ENCODE measurements at regions not wholly inside any gene's neighbourhood (a gene's known extent, or its start where the extent isn't known, plus 50 kb on each side); places are given as distances from the start of the nearest gene placed in this dataset.

GRCh38 chr3:14288833-14289451 is 110.3 kb downstream of the LSM3 start:
- FAIRE-seq: no peak

GRCh38 chr3:14289590-14290461 is 111.2 kb downstream of the LSM3 start:
- FAIRE-seq: peak; percentile 98

GRCh38 chr3:14290631-14291385 is 111.6 kb upstream of the SLC6A6 start:
- peak; percentile 98 for FAIRE-seq

DNA sequence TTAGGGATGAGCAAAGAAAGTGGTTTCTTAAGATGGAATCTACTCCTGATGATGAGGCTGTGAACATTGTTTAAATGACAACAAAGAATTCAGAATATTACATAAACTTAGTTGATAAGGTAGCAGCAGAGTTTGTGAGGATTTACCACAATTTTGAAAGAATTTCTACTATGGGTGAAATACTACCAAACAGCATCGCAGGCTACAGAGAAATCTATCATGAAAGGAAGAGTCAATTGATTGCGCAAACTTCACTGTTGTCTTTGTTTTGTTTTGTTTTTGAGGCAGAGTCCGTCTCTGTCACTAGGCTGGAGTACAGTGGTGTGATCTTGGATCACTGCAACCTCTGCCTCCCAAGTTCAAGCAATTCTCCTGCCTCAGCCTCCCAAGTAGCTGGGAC is 107.4 kb upstream of the SLC6A6 start:
- no peak for FAIRE-seq

GRCh38 chr3:14295801-14296200 is 106.6 kb upstream of the SLC6A6 start:
- FAIRE-seq: no peak

DNA sequence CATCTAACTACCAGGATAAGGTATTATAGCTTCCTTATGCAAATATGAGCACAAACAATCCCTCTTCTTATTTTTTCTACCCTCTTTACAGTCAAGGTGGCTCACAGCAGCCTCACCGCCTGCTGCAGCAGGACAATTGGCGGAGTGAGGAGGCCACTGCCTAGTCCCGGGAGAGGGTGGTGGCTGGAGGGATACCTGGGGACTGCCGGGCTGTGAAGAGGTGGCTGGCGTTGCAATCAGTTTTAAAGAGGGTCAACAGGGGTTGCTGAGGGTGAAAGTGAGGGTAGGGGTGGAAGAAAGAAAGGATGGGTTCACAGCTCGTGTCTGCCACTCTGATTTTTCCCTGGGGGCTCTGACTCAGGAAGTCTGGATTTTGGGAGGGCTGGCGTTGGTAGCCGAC is 105.1 kb upstream of the SLC6A6 start:
- FAIRE-seq: no peak

DNA sequence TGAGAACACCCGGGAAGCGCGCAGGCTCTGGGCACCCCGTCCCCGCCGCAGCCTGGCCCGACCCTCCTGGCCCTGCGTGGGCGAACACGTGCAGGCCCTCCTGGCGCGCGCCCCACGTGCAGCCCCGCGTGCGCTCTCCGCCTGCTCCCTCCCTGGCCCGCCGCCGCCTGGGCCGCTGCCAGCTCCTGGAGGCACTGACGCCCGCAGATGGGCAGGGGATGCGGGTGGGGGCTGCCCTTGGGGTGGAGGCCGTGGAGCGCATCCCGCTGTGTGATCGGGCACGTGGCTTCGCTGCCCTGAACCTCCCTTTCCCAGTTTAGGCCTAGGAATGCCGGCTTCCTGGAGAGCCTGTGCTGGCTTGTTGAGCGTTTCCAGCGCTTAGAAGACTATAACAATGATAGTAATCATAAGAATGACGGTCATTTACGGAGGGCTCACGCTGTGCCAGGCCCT is 104.6 kb upstream of the SLC6A6 start:
- no peak for FAIRE-seq

DNA sequence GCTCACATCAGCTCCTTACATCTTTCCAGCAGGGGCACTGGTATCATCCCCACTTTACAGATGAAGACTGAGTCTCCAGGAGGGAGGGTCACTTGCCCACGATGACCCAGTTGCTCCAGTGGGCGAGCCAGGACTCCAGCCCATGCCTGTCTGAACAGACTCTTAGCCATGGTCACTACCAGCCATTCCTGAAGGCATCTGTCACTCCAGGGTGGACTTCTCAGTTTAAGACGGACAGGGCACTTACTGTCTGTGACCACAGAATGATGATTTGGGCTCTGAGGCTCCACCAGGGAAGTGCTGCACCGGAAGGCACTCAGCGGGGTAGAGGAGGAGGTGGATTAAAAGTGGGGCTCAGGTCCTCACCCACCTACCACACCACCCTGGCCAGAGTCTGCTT is 104.0 kb upstream of the SLC6A6 start:
- FAIRE-seq: no peak

GRCh38 chr3:14298991-14299555 is 103.3 kb upstream of the SLC6A6 start:
- no peak for FAIRE-seq

GRCh38 chr3:14299767-14300166 is 102.6 kb upstream of the SLC6A6 start:
- no peak for FAIRE-seq

GRCh38 chr3:14300721-14301399 is 101.5 kb upstream of the SLC6A6 start:
- FAIRE-seq: no peak

DNA sequence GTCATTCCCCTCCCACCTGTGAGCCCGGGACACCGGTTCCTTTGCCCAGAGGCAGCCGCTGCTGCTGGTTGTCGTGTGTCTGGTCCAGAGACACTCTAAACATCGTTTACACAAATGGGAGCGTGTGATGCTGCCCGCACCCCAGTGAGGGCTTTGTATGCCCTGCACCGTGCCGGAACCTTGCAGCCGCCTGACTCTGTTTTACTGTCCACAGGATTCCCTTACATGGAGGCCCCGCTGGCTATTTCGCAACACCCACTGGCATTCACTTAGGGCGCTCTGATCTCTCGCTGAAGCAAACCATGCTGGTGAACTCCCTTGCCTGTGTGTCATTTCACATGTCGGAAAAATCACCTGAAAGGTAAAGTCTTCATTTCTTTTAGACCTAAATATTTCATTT is 100.8 kb upstream of the SLC6A6 start:
- no peak for FAIRE-seq

GRCh38 chr3:14303336-14304100 is 98.9 kb upstream of the SLC6A6 start:
- FAIRE-seq: no peak

DNA sequence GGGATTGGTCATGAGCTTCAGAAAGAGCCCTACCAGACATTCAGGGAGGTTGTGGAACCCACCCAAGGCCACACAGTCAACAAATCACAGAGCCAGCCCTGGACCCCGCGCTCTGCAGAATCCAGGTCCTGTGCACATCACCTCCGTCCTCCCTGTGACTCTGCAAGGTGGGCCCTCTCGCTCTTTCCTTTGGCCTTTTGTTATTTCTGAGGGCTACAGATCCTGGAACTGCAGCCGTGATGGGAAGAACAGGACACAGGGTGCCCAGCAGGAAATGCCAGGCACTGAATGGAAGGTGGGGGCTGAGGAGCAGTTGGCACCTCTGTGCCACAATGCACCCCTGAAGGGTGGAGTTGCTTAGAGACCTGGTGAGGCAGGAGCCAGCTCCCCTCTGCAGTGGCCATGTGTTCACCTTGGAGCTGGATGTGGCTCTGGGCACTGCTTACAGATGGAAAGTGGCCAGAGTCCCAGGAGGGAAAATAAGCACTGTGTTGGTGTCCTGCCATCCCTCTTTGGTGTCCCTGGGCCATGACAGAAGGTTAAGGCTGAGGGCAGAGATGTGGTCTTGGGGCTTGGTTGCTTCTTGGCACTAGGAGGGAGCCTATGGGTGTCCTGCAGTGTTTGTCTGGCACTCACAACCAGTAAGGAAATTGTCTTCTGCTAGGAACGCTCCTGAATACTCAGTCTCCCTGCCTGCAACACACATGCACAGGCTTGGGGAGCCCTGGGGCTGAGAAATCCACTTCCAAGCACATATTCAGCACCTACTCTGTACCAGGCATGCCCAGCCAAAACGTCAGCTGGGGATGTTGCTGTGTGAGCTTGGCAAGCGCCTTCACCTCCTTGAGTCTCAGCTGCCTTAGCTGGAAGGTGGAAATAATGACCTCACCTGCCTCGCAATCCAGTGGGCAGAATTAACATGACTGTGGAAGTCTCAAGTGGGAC is 98.0 kb upstream of the SLC6A6 start:
- no peak for FAIRE-seq

GRCh38 chr3:14305324-14305723 is 97.1 kb upstream of the SLC6A6 start:
- FAIRE-seq: no peak

- no peak for FAIRE-seq
Observed at GRCh38 chr3:14306142-14306541, 96.3 kb upstream of the SLC6A6 start.

DNA sequence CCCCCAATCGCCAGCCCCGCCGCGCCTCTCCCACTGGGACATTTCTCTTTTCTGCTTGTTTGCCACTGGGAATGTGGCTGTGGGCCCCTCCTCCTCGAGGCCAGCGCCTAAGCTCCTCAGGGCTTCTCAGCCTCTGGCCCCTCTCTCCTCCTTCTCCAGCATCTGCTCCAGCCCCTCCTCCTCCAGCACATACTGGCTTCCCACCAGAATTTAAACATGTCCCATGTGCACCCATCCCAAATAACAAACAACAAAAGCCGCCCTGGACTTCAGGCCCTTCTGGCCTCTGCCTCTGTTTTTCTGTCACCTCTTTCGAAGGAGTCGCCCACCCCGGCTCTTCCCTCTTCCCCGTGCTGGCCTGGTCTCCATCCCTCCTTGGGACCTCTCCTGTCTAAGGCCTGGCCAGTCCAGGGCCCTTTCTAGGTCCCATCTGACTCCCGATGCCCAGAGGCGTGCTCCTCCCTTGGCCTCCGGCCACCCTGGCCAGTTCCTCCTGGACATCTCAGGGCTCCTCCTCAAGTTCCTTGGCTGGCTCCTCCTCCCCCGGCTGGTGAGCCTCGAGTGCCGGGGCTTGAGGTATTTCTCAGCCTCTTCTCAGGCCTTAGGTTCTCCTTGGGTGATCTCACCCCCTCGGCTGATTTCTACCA is 94.6 kb upstream of the SLC6A6 start:
- FAIRE-seq: no peak

GRCh38 chr3:14311729-14312128 is 90.7 kb upstream of the SLC6A6 start:
- FAIRE-seq: no peak

- FAIRE-seq: no peak
Observed at GRCh38 chr3:14312375-14312774, 90.0 kb upstream of the SLC6A6 start.

GRCh38 chr3:14317057-14317553 is 85.3 kb upstream of the SLC6A6 start:
- no peak for FAIRE-seq
